Smooth muscle cell (in vitro differentiated cells): ENCODE measurements at regions not wholly inside any gene's neighbourhood (a gene's known extent, or its start where the extent isn't known, plus 50 kb on each side); places are given as distances from the start of the nearest gene placed in this dataset.

Experiments
- DNase-seq: peaks from one replicate; lab custom pipeline; 2025; ENCODE audit not compliant: unreplicated experiment; lab: John Stamatoyannopoulos, UW
- H2AFZ ChIP-seq: fragments of 200-600 bp; sonication (generic); 2 replicates; pipeline ENCODE4 v1.6.0; 2016; ENCODE audit warnings: antibody characterized with exemption, low read depth, mild to moderate bottlenecking
- H3F3A ChIP-seq: fragments of 200-600 bp; sonication (generic); 2 replicates; pipeline ENCODE4 v1.6.0; 2017; ENCODE audit warnings: antibody characterized with exemption, low read depth
- H3K27ac ChIP-seq: fragments of 200-600 bp; sonication (generic); 2 replicates; pipeline ENCODE4 v1.5.1; 2016; ENCODE audit warnings: low read depth, mild to moderate bottlenecking
- H3K27me3 ChIP-seq: fragments of 200-600 bp; sonication (generic); 2 replicates; pipeline ENCODE4 v1.6.1; 2016; ENCODE audit warnings: low read depth, mild to moderate bottlenecking
- H3K36me3 ChIP-seq: fragments of 200-600 bp; sonication (generic); 2 replicates; pipeline ENCODE4 v1.5.1; 2016; ENCODE audit warnings: low read depth
- H3K4me1 ChIP-seq: fragments of 200-600 bp; sonication (generic); 2 replicates; pipeline ENCODE4 v1.5.1; 2016; ENCODE audit warnings: low read depth
- H3K4me2 ChIP-seq: fragments of 200-600 bp; sonication (generic); 2 replicates; pipeline ENCODE4 v1.6.0; 2016; ENCODE audit warnings: mild to moderate bottlenecking
- H3K4me3 ChIP-seq: fragments of 200-600 bp; sonication (generic); 2 replicates; pipeline ENCODE4 v1.5.1; 2016; ENCODE audit warnings: mild to moderate bottlenecking
- H3K79me2 ChIP-seq: fragments of 200-600 bp; sonication (generic); 2 replicates; pipeline ENCODE4 v1.6.0; 2016; ENCODE audit warnings: low read depth, mild to moderate bottlenecking
- H3K9ac ChIP-seq: fragments of 200-600 bp; sonication (generic); 2 replicates; pipeline ENCODE4 v1.6.0; 2016; ENCODE audit warnings: low read depth
- H3K9me3 ChIP-seq: fragments of 200-600 bp; sonication (generic); replicated peaks from 2 replicates; pipeline ENCODE4 v1.5.1; 2016; ENCODE audit warnings: low read depth
- H4K20me1 ChIP-seq: fragments of 200-600 bp; sonication (generic); 2 replicates; pipeline ENCODE4 v1.6.0; 2016; ENCODE audit warnings: low read depth
- CTCF ChIP-seq: fragments of 200-600 bp; sonication (generic); IDR thresholded peaks from 2 replicates; pipeline ENCODE4 v1.5.1; 2017; ENCODE audit warnings: borderline replicate concordance, mild to moderate bottlenecking, antibody characterized with exemption; ENCODE audit not compliant: insufficient read depth, poor library complexity, severe bottlenecking
- WGBS: methylation state at CpG from one replicate; pipeline ENCODE4 v1.1.7; 2016; ENCODE audit warnings: low lambda C conversion rate; 5-methylcytosine and 5-hydroxymethylcytosine counted together

- Histone ChIP-seq H3K4me1 (peaks cover 36% of the 10 kb centered on the region), H3K9me3 (no peaks in the 10 kb centered on the region), H4K20me1 (peaks cover 99% of the 10 kb centered on the region), H3F3A (no peaks in the 10 kb centered on the region), H3K27ac (no peak overlapping the region), H3K27me3 (no peaks in the 10 kb centered on the region), H2AFZ (no peak overlapping the region), H3K4me3 (no peak overlapping the region), H3K9ac (no peak overlapping the region), H3K79me2 (peaks cover 43% of the 10 kb centered on the region), H3K4me2 (no peak overlapping the region), H3K36me3 (no peaks in the 10 kb centered on the region)
- DNase-seq, result no peak
- no peak for TF ChIP-seq CTCF
These were observed 90.8 kb downstream of the ELAPOR2 start for GRCh38 chr7:86968618-86969017.

GRCh38 chr7:86966916-86967315, 92.5 kb downstream of the ELAPOR2 start:
- H2AFZ ChIP-seq, result no peak overlapping the region
- no peaks in the 10 kb centered on the region for H3F3A ChIP-seq
- 57% methylated on average over 2 of the region's 2 CpGs for WGBS
- no peak overlapping the region for H3K4me3 ChIP-seq
- H3K4me1 ChIP-seq, result peaks cover 42% of the 10 kb centered on the region
- no peak for DNase-seq
- no peak overlapping the region for H3K4me2 ChIP-seq
- H3K9me3 ChIP-seq, result no peaks in the 10 kb centered on the region
- H3K27ac ChIP-seq, result no peak overlapping the region
- H3K36me3 ChIP-seq, result no peaks in the 10 kb centered on the region
- no peaks in the 10 kb centered on the region for H3K27me3 ChIP-seq
- peaks cover 99% of the 10 kb centered on the region for H4K20me1 ChIP-seq
- H3K79me2 ChIP-seq, result peaks cover 32% of the 10 kb centered on the region
- H3K9ac ChIP-seq, result no peak overlapping the region
- TF ChIP-seq CTCF, result no peak

DNA sequence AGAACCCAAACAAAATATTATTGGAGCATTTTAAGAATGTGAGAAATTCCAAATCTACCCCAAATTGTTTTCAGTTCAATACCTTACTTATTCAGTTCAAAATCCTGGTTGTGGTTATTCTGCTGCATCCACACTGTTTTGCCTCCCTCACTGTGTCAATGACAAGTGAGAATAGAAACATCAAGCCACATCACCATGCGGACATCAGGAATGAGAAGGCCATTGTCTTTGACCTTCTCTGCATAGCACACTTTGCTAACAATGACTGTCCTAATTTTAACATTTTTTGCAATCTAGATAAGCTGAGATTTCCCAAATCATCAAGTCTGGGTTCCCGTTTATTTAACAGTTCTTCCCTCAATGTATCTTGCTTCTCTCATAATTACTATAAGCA, 93.7 kb downstream of the ELAPOR2 start:
- no peak overlapping the region for H3K4me2 ChIP-seq
- DNase-seq, result no peak
- peaks cover 96% of the 10 kb centered on the region for H4K20me1 ChIP-seq
- TF ChIP-seq CTCF, result no peak
- H3K4me3 ChIP-seq, result no peak overlapping the region
- no peaks in the 10 kb centered on the region for H3K27me3 ChIP-seq
- H3K79me2 ChIP-seq, result peaks cover 32% of the 10 kb centered on the region
- H3K27ac ChIP-seq, result no peak overlapping the region
- H2AFZ ChIP-seq, result no peak overlapping the region
- no peaks in the 10 kb centered on the region for H3K36me3 ChIP-seq
- H3K9me3 ChIP-seq, result no peaks in the 10 kb centered on the region
- WGBS, result 83% methylated on average over 2 of the region's 2 CpGs
- no peaks in the 10 kb centered on the region for H3F3A ChIP-seq
- peaks cover 42% of the 10 kb centered on the region for H3K4me1 ChIP-seq
- H3K9ac ChIP-seq, result no peak overlapping the region

GRCh38 chr7:86964973-86965726, 94.3 kb downstream of the ELAPOR2 start:
- WGBS, result 42% methylated on average over 4 of the region's 4 CpGs
- H3K36me3 ChIP-seq, result no peaks in the 10 kb centered on the region
- no peak for DNase-seq

More at GRCh38 chr7:86964973-86965726, 94.3 kb downstream of the ELAPOR2 start:
- no peaks in the 10 kb centered on the region for H3K9me3 ChIP-seq
- H3K27me3 ChIP-seq, result no peaks in the 10 kb centered on the region
- peaks cover 32% of the 10 kb centered on the region for H3K79me2 ChIP-seq
- no peak overlapping the region for H3K4me2 ChIP-seq
- H3K4me3 ChIP-seq, result no peak overlapping the region
- no peak for TF ChIP-seq CTCF
- H3F3A ChIP-seq, result no peaks in the 10 kb centered on the region
- no peak overlapping the region for H3K9ac ChIP-seq
- H3K27ac ChIP-seq, result no peak overlapping the region
- no peak overlapping the region for H2AFZ ChIP-seq
- peaks cover 42% of the 10 kb centered on the region for H3K4me1 ChIP-seq
- H4K20me1 ChIP-seq, result peaks cover 91% of the 10 kb centered on the region
